HG02571 (cell line): ENCODE measurements at regions not wholly inside any gene's neighbourhood (a gene's known extent, or its start where the extent isn't known, plus 50 kb on each side); places are given as distances from the start of the nearest gene placed in this dataset.
"Not testable (repeated sequence)": the region's sequence is repeated elsewhere in the genome, so short reads cannot be mapped to it uniquely, and the experiment has no call there.

Source experiments
- ATAC-seq: cut with Tn5 transposase; IDR thresholded peaks from one replicate; pipeline ENCODE4 v1.9.1; 2021; ENCODE audit warnings: mild to moderate bottlenecking, moderate library complexity; ENCODE audit not compliant: unreplicated experiment

DNA sequence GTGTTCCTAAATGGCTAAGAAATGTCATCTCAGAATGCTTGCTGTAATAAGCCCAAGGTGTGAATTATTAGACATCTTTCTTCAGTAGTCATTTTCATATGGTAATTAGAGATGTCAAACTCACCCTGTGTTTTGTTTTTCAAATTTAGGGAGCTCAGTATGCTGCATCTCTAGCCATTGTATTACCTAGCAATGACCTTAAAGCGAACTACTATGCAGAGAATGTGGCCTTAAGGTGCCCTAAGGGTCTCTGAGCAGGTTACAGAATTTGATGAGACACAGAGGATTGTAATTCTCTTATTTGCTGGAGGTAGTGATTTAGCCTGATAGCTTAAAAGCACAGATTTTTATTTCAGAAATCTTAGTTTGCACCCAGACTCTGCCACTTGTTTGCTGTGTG is 1052.6 kb upstream of the DDX18 start:
- no peak for ATAC-seq

GRCh38 chr2:116769514-116769913 is 1045.0 kb upstream of the DDX18 start:
- ATAC-seq, result no peak

DNA sequence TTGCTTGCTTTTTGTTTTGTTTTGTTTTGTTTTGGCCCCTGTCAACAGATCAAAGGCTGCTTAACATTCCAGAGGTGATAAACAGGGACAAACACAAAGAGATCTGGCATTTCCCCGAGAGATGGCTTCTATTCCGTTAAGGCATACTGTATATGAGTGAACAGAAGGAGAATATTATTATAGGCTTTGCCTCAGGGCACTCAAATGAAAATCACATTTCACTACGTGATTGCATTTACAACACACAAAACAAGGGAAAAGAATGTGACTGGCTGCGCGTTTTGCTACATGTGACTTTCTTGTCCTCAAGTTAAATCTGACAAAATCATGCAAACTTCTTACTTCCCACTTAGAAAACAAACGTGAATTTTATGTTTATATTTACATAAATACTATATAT is 1037.9 kb upstream of the DDX18 start:
- ATAC-seq, result no peak

- no peak for ATAC-seq
These were observed 1026.6 kb upstream of the DDX18 start for GRCh38 chr2:116787848-116788247.

- no peak for ATAC-seq
These were observed 1011.8 kb upstream of the DDX18 start for GRCh38 chr2:116802671-116803070.

- ATAC-seq, result no peak
These were observed 1009.6 kb upstream of the DDX18 start for GRCh38 chr2:116804901-116805300.

- not testable (repeated sequence) for ATAC-seq
These were observed 1008.0 kb upstream of the DDX18 start for GRCh38 chr2:116806505-116806904.

DNA sequence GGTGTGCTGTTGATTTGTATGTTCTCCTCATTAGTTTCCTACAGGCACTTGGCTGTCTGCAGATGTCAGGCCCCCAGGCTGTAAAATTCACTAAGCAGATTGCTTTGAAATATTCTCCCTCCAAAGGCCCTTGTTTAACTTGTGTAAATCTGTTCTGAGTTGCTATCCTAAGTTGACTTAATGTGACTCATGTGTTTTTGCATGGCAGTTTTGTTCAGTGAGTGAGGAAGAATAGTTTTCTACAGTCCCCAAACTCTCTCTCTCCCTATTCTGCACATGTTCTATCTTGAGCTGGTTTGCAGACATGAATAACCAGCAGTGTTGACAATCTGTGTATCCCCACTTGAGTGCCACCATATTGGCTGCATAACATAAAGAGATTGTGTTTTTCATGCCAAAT is 1005.4 kb upstream of the DDX18 start:
- ATAC-seq, result no peak

GRCh38 chr2:116810071-116810470 is 1004.4 kb upstream of the DDX18 start:
- no peak for ATAC-seq

GRCh38 chr2:116810645-116811044 is 1003.8 kb upstream of the DDX18 start:
- ATAC-seq, result no peak

DNA sequence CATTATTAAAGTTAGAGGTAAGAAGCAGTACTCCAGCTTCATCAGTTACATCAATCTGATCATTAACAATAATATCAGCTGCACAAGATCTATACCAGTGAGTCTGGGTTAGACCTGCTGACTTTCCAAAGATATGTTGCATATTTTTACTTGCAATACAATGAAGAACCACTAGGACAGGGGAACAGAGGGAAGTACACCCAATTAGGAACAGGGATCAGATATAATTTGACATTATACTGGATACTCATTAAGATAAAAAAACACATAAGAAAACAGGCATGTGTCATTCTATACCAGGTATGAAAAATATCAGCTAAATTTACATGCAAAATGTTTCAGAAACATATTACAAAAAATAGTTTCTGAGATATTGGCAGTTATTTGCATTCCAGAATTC is 995.1 kb upstream of the DDX18 start:
- ATAC-seq, result no peak

DNA sequence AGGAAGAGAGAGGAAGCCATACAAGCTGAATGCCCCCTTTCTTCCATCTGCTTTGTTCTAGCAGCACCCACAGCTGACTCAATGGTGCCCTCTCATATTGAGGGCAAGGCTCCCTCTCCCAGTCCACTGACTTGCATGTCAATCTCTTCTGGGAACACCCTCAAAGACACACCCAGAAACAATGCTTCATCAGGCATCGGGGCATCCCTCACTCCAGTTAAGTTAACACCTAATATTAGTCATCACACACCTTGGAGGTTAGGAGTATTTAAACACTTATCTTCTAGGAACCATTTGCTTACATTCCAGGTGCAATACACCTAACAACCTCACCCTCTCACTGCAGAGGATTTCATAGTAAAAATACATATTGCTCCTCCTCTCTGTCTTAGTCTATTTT is 993.5 kb upstream of the DDX18 start:
- ATAC-seq, result no peak

DNA sequence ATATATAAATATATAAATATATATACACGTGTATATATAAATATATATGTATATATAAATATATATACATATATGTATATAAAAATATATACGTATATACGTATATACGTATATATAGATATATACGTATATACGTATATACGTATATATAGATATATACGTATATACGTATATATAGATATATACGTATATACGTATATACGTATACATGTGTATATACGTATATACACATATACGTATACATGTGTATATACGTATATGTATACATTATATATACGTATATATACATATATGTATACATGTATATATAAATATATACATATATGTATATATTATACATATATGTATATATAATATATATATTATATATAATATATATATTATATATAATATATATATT is 984.9 kb upstream of the DDX18 start:
- not testable (repeated sequence) for ATAC-seq

- no peak for ATAC-seq
These were observed 982.3 kb upstream of the DDX18 start for GRCh38 chr2:116832148-116832547.

- ATAC-seq, result no peak
These were observed 981.4 kb upstream of the DDX18 start for GRCh38 chr2:116833052-116833451.

DNA sequence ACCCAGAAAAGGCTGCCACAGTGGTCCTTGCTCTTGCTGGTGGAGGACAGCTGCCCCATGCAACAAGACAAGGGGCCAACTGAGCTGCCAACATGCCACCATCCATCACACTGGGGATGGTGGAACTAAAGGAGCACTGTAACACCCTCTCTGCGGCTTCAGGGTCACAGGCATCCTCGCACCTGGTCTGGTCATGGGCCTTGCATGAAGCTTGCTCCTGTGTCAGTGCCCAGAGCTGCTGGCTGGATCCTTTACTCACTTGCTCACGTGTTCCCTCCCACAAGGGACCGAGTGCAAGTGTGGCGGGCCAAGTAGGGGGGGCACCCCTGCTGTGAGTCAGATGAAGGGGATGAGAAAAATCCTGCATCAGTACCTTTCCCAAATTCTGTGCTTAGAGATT is 972.3 kb upstream of the DDX18 start:
- no peak for ATAC-seq

DNA sequence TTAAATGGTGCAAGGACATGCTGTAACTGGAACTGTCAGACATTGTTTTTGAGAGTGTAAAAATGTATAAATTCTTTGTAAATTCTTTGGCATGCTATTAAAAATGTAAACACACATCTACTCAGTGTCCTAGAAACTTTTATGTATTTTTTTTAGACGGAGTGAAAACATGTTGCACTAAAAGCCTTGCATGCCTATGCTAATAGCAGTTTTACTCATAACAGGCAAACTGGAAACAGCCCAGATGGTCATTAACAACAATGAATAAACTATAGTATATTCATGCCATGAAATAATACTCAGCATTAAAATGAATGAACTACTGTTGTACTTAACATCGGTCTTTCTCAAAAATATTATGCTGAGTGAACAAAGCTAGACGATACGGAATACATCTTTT is 954.8 kb upstream of the DDX18 start:
- no peak for ATAC-seq

GRCh38 chr2:116874021-116874420 is 940.5 kb upstream of the DDX18 start:
- ATAC-seq, result no peak

GRCh38 chr2:116877274-116877673 is 937.2 kb upstream of the DDX18 start:
- ATAC-seq, result no peak

DNA sequence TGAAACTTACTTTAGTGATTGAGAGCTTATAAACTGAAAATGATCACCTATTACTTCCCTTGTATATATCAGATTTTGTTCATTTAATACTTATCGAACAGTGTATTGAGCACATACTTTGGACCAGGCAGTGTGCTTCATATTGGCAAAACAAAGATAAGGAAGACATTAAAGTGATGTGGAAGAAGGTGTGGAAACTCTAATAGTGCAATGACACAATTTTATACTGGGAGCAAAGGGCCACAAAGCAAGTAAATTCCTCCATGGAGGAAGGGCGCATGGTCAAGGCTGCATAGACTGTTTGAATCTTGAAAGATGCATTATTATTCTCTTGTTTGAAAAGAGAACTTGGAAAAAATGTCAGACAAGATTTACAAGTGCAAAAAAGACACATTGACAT is 936.5 kb upstream of the DDX18 start:
- no peak for ATAC-seq

- ATAC-seq, result no peak
These were observed 934.8 kb upstream of the DDX18 start for GRCh38 chr2:116879650-116880160.

- no peak for ATAC-seq
These were observed 923.3 kb upstream of the DDX18 start for GRCh38 chr2:116891191-116891590.

GRCh38 chr2:116911540-116911939 is 903.0 kb upstream of the DDX18 start:
- no peak for ATAC-seq

- ATAC-seq, result no peak
These were observed 898.8 kb upstream of the DDX18 start for GRCh38 chr2:116915673-116916072.
